ENCODE measurements at regions not wholly inside any gene's neighbourhood (a gene's known extent, or its start where the extent isn't known, plus 50 kb on each side); places are given as distances from the start of the nearest gene placed in this dataset.

DNA sequence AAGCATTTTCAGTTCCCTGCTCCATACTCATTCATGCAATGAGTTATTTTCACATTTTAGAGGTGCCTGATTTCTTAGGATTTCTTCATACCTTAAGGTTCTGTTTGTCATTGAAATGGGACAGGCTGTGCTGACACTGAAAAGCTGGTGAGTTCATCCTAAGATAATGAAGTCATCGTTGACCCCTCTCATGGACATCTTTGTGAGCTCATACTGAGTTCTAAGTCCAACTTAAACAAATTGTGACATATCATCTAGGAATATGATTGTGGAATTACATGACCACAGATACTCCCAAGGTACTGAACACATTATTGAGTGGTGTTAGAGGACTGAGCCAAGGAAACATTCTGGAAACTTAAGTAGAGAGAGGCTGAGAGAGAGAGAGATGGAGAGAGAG is 224.8 kb upstream of the JAG1 start:
- TF ChIP-seq EP300 (IDR thresholded peaks at IDR 0.05) (no peak), POLR2AphosphoS5 (IDR thresholded peaks at IDR 0.05) (peak in 1 of 2 donors; percentile 14)
- TF ChIP-seq, protein P1, sequence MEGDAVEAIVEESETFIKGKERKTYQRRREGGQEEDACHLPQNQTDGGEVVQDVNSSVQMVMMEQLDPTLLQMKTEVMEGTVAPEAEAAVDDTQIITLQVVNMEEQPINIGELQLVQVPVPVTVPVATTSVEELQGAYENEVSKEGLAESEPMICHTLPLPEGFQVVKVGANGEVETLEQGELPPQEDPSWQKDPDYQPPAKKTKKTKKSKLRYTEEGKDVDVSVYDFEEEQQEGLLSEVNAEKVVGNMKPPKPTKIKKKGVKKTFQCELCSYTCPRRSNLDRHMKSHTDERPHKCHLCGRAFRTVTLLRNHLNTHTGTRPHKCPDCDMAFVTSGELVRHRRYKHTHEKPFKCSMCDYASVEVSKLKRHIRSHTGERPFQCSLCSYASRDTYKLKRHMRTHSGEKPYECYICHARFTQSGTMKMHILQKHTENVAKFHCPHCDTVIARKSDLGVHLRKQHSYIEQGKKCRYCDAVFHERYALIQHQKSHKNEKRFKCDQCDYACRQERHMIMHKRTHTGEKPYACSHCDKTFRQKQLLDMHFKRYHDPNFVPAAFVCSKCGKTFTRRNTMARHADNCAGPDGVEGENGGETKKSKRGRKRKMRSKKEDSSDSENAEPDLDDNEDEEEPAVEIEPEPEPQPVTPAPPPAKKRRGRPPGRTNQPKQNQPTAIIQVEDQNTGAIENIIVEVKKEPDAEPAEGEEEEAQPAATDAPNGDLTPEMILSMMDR (IDR thresholded peaks at IDR 0.05), result no peak
